ENCODE measurements at regions not wholly inside any gene's neighbourhood (a gene's known extent, or its start where the extent isn't known, plus 50 kb on each side); places are given as distances from the start of the nearest gene placed in this dataset.

- TF ChIP-seq CTCF (IDR thresholded peaks at IDR 0.05): peak; percentile 51 to 66 (median 53)
- TF ChIP-seq POLR2A (IDR thresholded peaks at IDR 0.05; ENCODE audit: low read depth): no peak
These were observed 58.1 kb upstream of the PCED1B start for GRCh38 chr12:47021298-47021697.

All from esophagus muscularis mucosa (tissue), 3 donors.